ENCODE measurements at regions not wholly inside any gene's neighbourhood (a gene's known extent, or its start where the extent isn't known, plus 50 kb on each side); places are given as distances from the start of the nearest gene placed in this dataset.

GRCh38 chr13:34700155-34700554 is 241.9 kb upstream of the NBEA start:
- no peak for DNase-seq (ENCODE audit: insufficient read length)
- no peak for FAIRE-seq
- TF ChIP-seq POLR2AphosphoS5 (IDR thresholded peaks at IDR 0.05; ENCODE audit: low read depth, low read length) (no peak), POLR2A (IDR thresholded peaks at IDR 0.05; ENCODE audit: low read depth, low read length) (no peak), TAF1 (IDR thresholded peaks at IDR 0.05; ENCODE audit: borderline replicate concordance, low read depth, low read length) (no peak)

GRCh38 chr13:34701919-34702318 is 240.2 kb upstream of the NBEA start:
- DNase-seq (ENCODE audit: insufficient read length), result no peak
- TF ChIP-seq TAF1 (IDR thresholded peaks at IDR 0.05; ENCODE audit: borderline replicate concordance, low read depth, low read length) (no peak), POLR2AphosphoS5 (IDR thresholded peaks at IDR 0.05; ENCODE audit: low read depth, low read length) (no peak), POLR2A (IDR thresholded peaks at IDR 0.05; ENCODE audit: low read depth, low read length) (no peak)
- FAIRE-seq, result no peak

GRCh38 chr13:34708566-34709313 is 233.3 kb upstream of the NBEA start:
- DNase-seq (ENCODE audit: insufficient read length) (no peak), FAIRE-seq (no peak)
- no peak for TF ChIP-seq TAF1 (IDR thresholded peaks at IDR 0.05; ENCODE audit: borderline replicate concordance, low read depth, low read length)
- no peak for TF ChIP-seq POLR2A (IDR thresholded peaks at IDR 0.05; ENCODE audit: low read depth, low read length)
- no peak for TF ChIP-seq POLR2AphosphoS5 (IDR thresholded peaks at IDR 0.05; ENCODE audit: low read depth, low read length)

GRCh38 chr13:34719060-34719875 is 222.8 kb upstream of the NBEA start:
- DNase-seq (ENCODE audit: insufficient read length) (no peak), FAIRE-seq (no peak)
- TF ChIP-seq TAF1 (IDR thresholded peaks at IDR 0.05; ENCODE audit: borderline replicate concordance, low read depth, low read length) (no peak), POLR2A (IDR thresholded peaks at IDR 0.05; ENCODE audit: low read depth, low read length) (no peak), POLR2AphosphoS5 (IDR thresholded peaks at IDR 0.05; ENCODE audit: low read depth, low read length) (no peak)

GRCh38 chr13:34720618-34721017 is 221.5 kb upstream of the NBEA start:
- FAIRE-seq, result no peak
- TF ChIP-seq POLR2AphosphoS5 (IDR thresholded peaks at IDR 0.05; ENCODE audit: low read depth, low read length), result no peak
- TF ChIP-seq TAF1 (IDR thresholded peaks at IDR 0.05; ENCODE audit: borderline replicate concordance, low read depth, low read length), result no peak
- no peak for TF ChIP-seq POLR2A (IDR thresholded peaks at IDR 0.05; ENCODE audit: low read depth, low read length)
- DNase-seq (ENCODE audit: insufficient read length), result no peak

- DNase-seq (ENCODE audit: insufficient read length), result no peak
- no peak for FAIRE-seq
- TF ChIP-seq POLR2AphosphoS5 (IDR thresholded peaks at IDR 0.05; ENCODE audit: low read depth, low read length) (no peak), POLR2A (IDR thresholded peaks at IDR 0.05; ENCODE audit: low read depth, low read length) (no peak), TAF1 (IDR thresholded peaks at IDR 0.05; ENCODE audit: borderline replicate concordance, low read depth, low read length) (no peak)
Observed at GRCh38 chr13:34721631-34722595, 220.2 kb upstream of the NBEA start.

GRCh38 chr13:34722922-34723321 is 219.1 kb upstream of the NBEA start:
- TF ChIP-seq TAF1 (IDR thresholded peaks at IDR 0.05; ENCODE audit: borderline replicate concordance, low read depth, low read length) (no peak), POLR2AphosphoS5 (IDR thresholded peaks at IDR 0.05; ENCODE audit: low read depth, low read length) (no peak), POLR2A (IDR thresholded peaks at IDR 0.05; ENCODE audit: low read depth, low read length) (no peak)
- DNase-seq (ENCODE audit: insufficient read length) (no peak), FAIRE-seq (no peak)

GRCh38 chr13:34730961-34731360 is 211.1 kb upstream of the NBEA start:
- TF ChIP-seq POLR2A (IDR thresholded peaks at IDR 0.05; ENCODE audit: low read depth, low read length) (no peak), POLR2AphosphoS5 (IDR thresholded peaks at IDR 0.05; ENCODE audit: low read depth, low read length) (no peak), TAF1 (IDR thresholded peaks at IDR 0.05; ENCODE audit: borderline replicate concordance, low read depth, low read length) (no peak)
- FAIRE-seq (no peak), DNase-seq (ENCODE audit: insufficient read length) (no peak)

- FAIRE-seq (no peak), DNase-seq (ENCODE audit: insufficient read length) (no peak)
- TF ChIP-seq POLR2A (IDR thresholded peaks at IDR 0.05; ENCODE audit: low read depth, low read length) (no peak), POLR2AphosphoS5 (IDR thresholded peaks at IDR 0.05; ENCODE audit: low read depth, low read length) (no peak), TAF1 (IDR thresholded peaks at IDR 0.05; ENCODE audit: borderline replicate concordance, low read depth, low read length) (no peak)
Observed at GRCh38 chr13:34731486-34731885, 210.6 kb upstream of the NBEA start.

- no peak for DNase-seq (ENCODE audit: insufficient read length)
- TF ChIP-seq TAF1 (IDR thresholded peaks at IDR 0.05; ENCODE audit: borderline replicate concordance, low read depth, low read length) (no peak), POLR2A (IDR thresholded peaks at IDR 0.05; ENCODE audit: low read depth, low read length) (no peak), POLR2AphosphoS5 (IDR thresholded peaks at IDR 0.05; ENCODE audit: low read depth, low read length) (no peak)
- no peak for FAIRE-seq
Observed at GRCh38 chr13:34733721-34734120, 208.3 kb upstream of the NBEA start.

GRCh38 chr13:34734932-34735331 is 207.1 kb upstream of the NBEA start:
- FAIRE-seq, result no peak
- TF ChIP-seq TAF1 (IDR thresholded peaks at IDR 0.05; ENCODE audit: borderline replicate concordance, low read depth, low read length) (no peak), POLR2A (IDR thresholded peaks at IDR 0.05; ENCODE audit: low read depth, low read length) (no peak), POLR2AphosphoS5 (IDR thresholded peaks at IDR 0.05; ENCODE audit: low read depth, low read length) (no peak)
- DNase-seq (ENCODE audit: insufficient read length), result no peak
